GM12875 (cell line): ENCODE measurements at regions not wholly inside any gene's neighbourhood (a gene's known extent, or its start where the extent isn't known, plus 50 kb on each side); places are given as distances from the start of the nearest gene placed in this dataset.

Source experiments
- H3K4me3 ChIP-seq: one replicate; pipeline ENCODE4 v1.5.1; 2011; ENCODE audit warnings: low read depth, low read length, control low read depth
- CTCF ChIP-seq: IDR thresholded peaks from 2 replicates; pipeline ENCODE4 v1.5.1; 2011; ENCODE audit warnings: low read depth, mild to moderate bottlenecking, control low read depth, inconsistent platforms, low read length, moderate library complexity, borderline replicate concordance; ENCODE audit not compliant: insufficient read depth

GRCh38 chr13:69601661-69602060 lies 506.0 kb upstream of the ATXN8OS start:
- H3K4me3 ChIP-seq: no peak overlapping the region
- TF ChIP-seq CTCF: no peak

DNA sequence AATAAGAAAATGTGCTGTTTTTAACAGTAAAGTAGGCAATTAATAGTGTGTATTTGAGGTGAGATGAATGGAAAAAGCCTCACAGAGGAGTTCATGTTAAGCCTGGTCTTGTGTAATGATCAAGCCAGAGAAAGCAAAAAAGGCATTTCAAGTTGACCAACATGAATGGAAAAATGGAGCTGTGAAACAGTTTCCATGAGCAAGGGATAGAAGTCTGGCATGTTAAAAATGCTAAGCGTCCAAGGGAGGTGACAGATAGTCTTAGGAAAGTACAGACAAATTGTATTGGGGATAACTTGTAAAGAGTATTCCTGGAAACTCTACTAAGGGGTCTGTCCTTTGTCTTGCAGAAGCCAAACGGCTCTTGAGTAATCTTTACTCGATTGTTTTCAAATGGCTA lies 506.8 kb upstream of the ATXN8OS start:
- TF ChIP-seq CTCF: no peak
- no peak overlapping the region for H3K4me3 ChIP-seq

GRCh38 chr13:69597088-69597487 lies 510.5 kb upstream of the ATXN8OS start:
- no peak for TF ChIP-seq CTCF
- no peak overlapping the region for H3K4me3 ChIP-seq

DNA sequence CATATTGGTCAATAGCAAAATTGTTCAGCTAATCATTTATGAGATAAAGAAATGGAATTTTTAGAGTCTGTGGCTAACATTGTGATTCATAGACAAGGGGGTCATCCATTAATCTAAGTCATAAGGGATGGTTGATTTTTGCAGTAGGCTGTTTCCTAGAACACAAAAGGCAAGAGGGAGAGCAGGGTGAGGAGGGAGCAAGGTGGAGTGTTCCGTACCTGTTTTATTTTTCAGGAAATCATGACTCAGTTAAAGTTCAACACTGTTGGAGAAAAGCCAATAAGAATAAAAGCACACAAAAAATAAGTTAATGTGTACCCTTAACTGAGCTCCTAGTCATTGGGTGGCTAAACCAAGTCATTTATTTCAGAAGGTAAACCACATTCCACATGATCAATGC lies 512.4 kb upstream of the ATXN8OS start:
- H3K4me3 ChIP-seq: no peak overlapping the region
- no peak for TF ChIP-seq CTCF

GRCh38 chr13:69591437-69591836 lies 516.2 kb upstream of the ATXN8OS start:
- TF ChIP-seq CTCF: no peak
- H3K4me3 ChIP-seq: no peak overlapping the region

- TF ChIP-seq CTCF: no peak
- no peak overlapping the region for H3K4me3 ChIP-seq
Observed at GRCh38 chr13:69589531-69590235, 517.9 kb upstream of the ATXN8OS start.

- TF ChIP-seq CTCF: no peak
- no peak overlapping the region for H3K4me3 ChIP-seq
Observed at GRCh38 chr13:69585656-69586055, 522.0 kb upstream of the ATXN8OS start.
